ENCODE measurements at regions not wholly inside any gene's neighbourhood (a gene's known extent, or its start where the extent isn't known, plus 50 kb on each side); places are given as distances from the start of the nearest gene placed in this dataset. TPM values are rescaled to one million over a fixed set of nuclear protein-coding genes. Genes with fewer than 3 reads are reported as not detected.

GRCh38 chr18:22114526-22115321 lies 54.7 kb upstream of the GATA6 start:
- 83 to 87% methylated on average over 7 of the region's 7 CpGs for WGBS, 2 donors
- ATAC-seq, result no peak

GRCh38 chr18:22115573-22115972 lies 53.8 kb upstream of the GATA6 start:
- peak; percentile 59 for ATAC-seq
- Histone ChIP-seq H3K27me3 (no peaks in the 10 kb centered on the region), H3K9me3 (no peaks in the 10 kb centered on the region), H3K36me3 (replicated peaks in 1 of 2; ENCODE audit: insufficient read depth in 1 of 2, low read depth in 2 of 2) (no peaks in the 10 kb centered on the region), H3K4me3 (no peak overlapping the region), H3K4me1 (peaks cover 33% of the 10 kb centered on the region), H3K27ac (no peak overlapping the region)
- TF ChIP-seq POLR2A (IDR thresholded peaks at IDR 0.05), result no peak
- TF ChIP-seq CTCF (IDR thresholded peaks at IDR 0.05), result no peak
- WGBS, 2 donors, result 21 to 33% methylated on average over 4 of the region's 4 CpGs
- intact Hi-C loops (cut with DNase I), result no loop called here
- DNase-seq, result peak in 1 of 4 donors; percentile 21

More at GRCh38 chr18:22114526-22115321, 54.7 kb upstream of the GATA6 start:
- Histone ChIP-seq H3K36me3 (replicated peaks in 1 of 2; ENCODE audit: insufficient read depth in 1 of 2, low read depth in 2 of 2) (no peaks in the 10 kb centered on the region), H3K27ac (no peak overlapping the region), H3K4me3 (no peak overlapping the region), H3K27me3 (no peaks in the 10 kb centered on the region), H3K9me3 (no peaks in the 10 kb centered on the region), H3K4me1 (peaks cover 33% of the 10 kb centered on the region)
- intact Hi-C loops (cut with DNase I), result no loop called here
- no peak for DNase-seq
- TF ChIP-seq CTCF (IDR thresholded peaks at IDR 0.05) (no peak), POLR2A (IDR thresholded peaks at IDR 0.05) (no peak)

Small RNAs in the stretch of these regions (small RNA-seq; reads per million reads assigned to genes)
- gene RNA5SP451, result not detected
